Endothelial cell of umbilical vein (primary cell): ENCODE measurements at regions not wholly inside any gene's neighbourhood (a gene's known extent, or its start where the extent isn't known, plus 50 kb on each side); places are given as distances from the start of the nearest gene placed in this dataset.

Experiments
- BruUV-seq: library from RNA; stranded (reverse); fragments of 400-500 nt; replicated peaks from 2 replicates; lab custom pipeline; 2021; lab: Mats Ljungman, UMichigan
- CTCF ChIA-PET: fragments of 300-600, 350-600 bp; sonication (Branson Sonifier 250); formaldehyde crosslinking; loops from one replicate; lab custom pipeline; 2021; ENCODE audit warnings: antibody characterized with exemption, inconsistent platforms; lab: Charles Lee
- POLR2A ChIA-PET: fragments of 300-600, 350-600 bp; sonication (Branson Sonifier 250); formaldehyde crosslinking; loops from one replicate; lab custom pipeline; 2021; ENCODE audit warnings: antibody characterized with exemption, inconsistent platforms; lab: Charles Lee
- DNase-seq: peaks from one replicate; pipeline ENCODE4 v3.0.0-alpha.2; 2011; ENCODE audit warnings: low read depth, low spot score
- FAIRE-seq: peaks from 2 replicates; lab custom pipeline; 2011; peaks lifted over from hg19 to GRCh38; lab: Jason Lieb, UNC
- H2AFZ ChIP-seq: 2 replicates; pipeline ENCODE4 v1.6.0; 2012; ENCODE audit warnings: low read depth, low read length, control low read depth, inconsistent platforms
- H3K27ac ChIP-seq: 2 replicates; pipeline ENCODE4 v1.5.1; 2011; ENCODE audit warnings: low read depth, mild to moderate bottlenecking, control low read depth, low read length, moderate library complexity; ENCODE audit not compliant: insufficient read depth
- H3K27me3 ChIP-seq, 2 experiments: 2 replicates each; pipeline versions ENCODE4 v1.6.0 to v1.6.1; 2011; ENCODE audit warnings: low read length in 2 of 2, mixed read lengths in 1 of 2; ENCODE audit not compliant: control insufficient read depth in 2 of 2, insufficient read depth in 2 of 2
- H3K36me3 ChIP-seq, 2 experiments: 2 replicates in 1 of 2; 3 replicates in 1 of 2; pipeline ENCODE4 v1.5.1; 2011; ENCODE audit warnings: low read length in 2 of 2, mild to moderate bottlenecking in 1 of 2, moderate library complexity in 1 of 2; ENCODE audit not compliant: control insufficient read depth in 2 of 2, insufficient read depth in 2 of 2; ENCODE audit errors: extremely low read depth in 1 of 2
- H3K4me1 ChIP-seq: 3 replicates; pipeline ENCODE4 v1.5.1; 2011; ENCODE audit warnings: mild to moderate bottlenecking, low read length; ENCODE audit not compliant: control insufficient read depth, insufficient read depth; ENCODE audit errors: extremely low read depth
- H3K4me2 ChIP-seq: 2 replicates; pipeline ENCODE4 v1.6.1; 2011; ENCODE audit warnings: low read length, control low read depth, mixed read lengths; ENCODE audit not compliant: insufficient read depth
- H3K4me3 ChIP-seq, 3 experiments: fragments of 200-600 bp in 1 of 3; sonication (generic), shearing (Covaris generic) in 1 of 3; replicated peaks in 1 of 3; 2 replicates each; pipeline ENCODE4 v1.5.1; 2011 to 2016; ENCODE audit warnings: control low read depth in 3 of 3, low read length in 3 of 3, mild to moderate bottlenecking in 2 of 3, inconsistent platforms in 1 of 3, low read depth in 1 of 3, moderate library complexity in 1 of 3; ENCODE audit not compliant: insufficient read depth in 1 of 3
- H3K79me2 ChIP-seq: 2 replicates; pipeline ENCODE4 v1.6.0; 2012; ENCODE audit warnings: low read length, inconsistent platforms; ENCODE audit not compliant: control insufficient read depth, insufficient read depth
- H3K9ac ChIP-seq: replicated peaks from 2 replicates; pipeline ENCODE3; 2011; ENCODE audit warnings: low read length, control low read depth; ENCODE audit not compliant: insufficient read depth; ENCODE audit errors: extremely low read depth
- H3K9me1 ChIP-seq: replicated peaks from 3 replicates; pipeline ENCODE4 v1.6.0; 2011; ENCODE audit warnings: mild to moderate bottlenecking, low read length; ENCODE audit not compliant: control insufficient read depth, insufficient read depth; ENCODE audit errors: extremely low read depth
- H3K9me3 ChIP-seq: replicated peaks from 2 replicates; pipeline ENCODE4 v1.5.1; 2012; ENCODE audit warnings: low read length, inconsistent platforms; ENCODE audit not compliant: control insufficient read depth, insufficient read depth
- H4K20me1 ChIP-seq: replicated peaks from 2 replicates; pipeline ENCODE3; 2011; ENCODE audit warnings: mild to moderate bottlenecking, low read length; ENCODE audit not compliant: control insufficient read depth, insufficient read depth; ENCODE audit errors: extremely low read depth
- CTCF ChIP-seq, 2 donors: IDR thresholded peaks; 1 replicate in 1 of 2; 2 replicates in 1 of 2; pipeline ENCODE4 v1.5.1; 2011; ENCODE audit warnings: low read length in 2 of 2, mild to moderate bottlenecking in 2 of 2, moderate library complexity in 2 of 2, control low read depth in 1 of 2, inconsistent platforms in 1 of 2, low read depth in 1 of 2; ENCODE audit not compliant: insufficient read depth in 1 of 2; ENCODE audit errors: extremely low read depth in 1 of 2
- EZH2 ChIP-seq: IDR thresholded peaks from 2 replicates; pipeline ENCODE4 v1.6.1; 2012; ENCODE audit warnings: borderline replicate concordance, low read depth, mild to moderate bottlenecking, moderate library complexity, low read length, inconsistent platforms; ENCODE audit not compliant: severe bottlenecking
- FOS ChIP-seq: IDR thresholded peaks from 2 replicates; pipeline ENCODE4 v1.6.1; 2011; ENCODE audit warnings: mild to moderate bottlenecking, low read length, moderate library complexity, borderline replicate concordance; ENCODE audit not compliant: insufficient read depth
- GATA2 ChIP-seq: IDR thresholded peaks from 2 replicates; pipeline ENCODE4 v1.7.0; 2011; ENCODE audit warnings: low read depth, mild to moderate bottlenecking, moderate library complexity, mixed read lengths, low read length; ENCODE audit not compliant: insufficient read length, insufficient read depth
- JUN ChIP-seq: IDR thresholded peaks from 2 replicates; pipeline ENCODE4 v1.6.1; 2011; ENCODE audit warnings: borderline replicate concordance, low read depth; ENCODE audit not compliant: insufficient read length, insufficient read depth
- MAX ChIP-seq: IDR thresholded peaks from 2 replicates; pipeline ENCODE4 v1.6.1; 2011; ENCODE audit not compliant: insufficient read depth, insufficient read length
- MYC ChIP-seq: IDR thresholded peaks from one replicate; pipeline ENCODE4 v1.6.1; 2011; ENCODE audit warnings: mild to moderate bottlenecking, low read depth, low read length
- POLR2A ChIP-seq: IDR thresholded peaks from 2 replicates; pipeline ENCODE4 v1.6.1; 2012; ENCODE audit warnings: low read depth, mild to moderate bottlenecking, control low read depth, low read length
- POLR2AphosphoS5 ChIP-seq: IDR thresholded peaks from 2 replicates; pipeline ENCODE4 v1.6.1; 2012; ENCODE audit warnings: low read depth, mild to moderate bottlenecking, control low read depth, low read length, moderate library complexity; ENCODE audit not compliant: insufficient read depth
- dilution Hi-C: fragments of 300-500 bp; cut with MboI; formaldehyde crosslinking; loops from one replicate; pipeline ENCODE4 v1.15.0; 2019; ENCODE audit warnings: low sequenced_read_pairs; ENCODE audit not compliant: extremely low pct_ligation_motif_present
- intact Hi-C: fragments of 100-400 bp; cut with micrococcal nuclease; formaldehyde crosslinking; loops from one replicate; pipeline ENCODE4 v1.10.0; 2022

DNA sequence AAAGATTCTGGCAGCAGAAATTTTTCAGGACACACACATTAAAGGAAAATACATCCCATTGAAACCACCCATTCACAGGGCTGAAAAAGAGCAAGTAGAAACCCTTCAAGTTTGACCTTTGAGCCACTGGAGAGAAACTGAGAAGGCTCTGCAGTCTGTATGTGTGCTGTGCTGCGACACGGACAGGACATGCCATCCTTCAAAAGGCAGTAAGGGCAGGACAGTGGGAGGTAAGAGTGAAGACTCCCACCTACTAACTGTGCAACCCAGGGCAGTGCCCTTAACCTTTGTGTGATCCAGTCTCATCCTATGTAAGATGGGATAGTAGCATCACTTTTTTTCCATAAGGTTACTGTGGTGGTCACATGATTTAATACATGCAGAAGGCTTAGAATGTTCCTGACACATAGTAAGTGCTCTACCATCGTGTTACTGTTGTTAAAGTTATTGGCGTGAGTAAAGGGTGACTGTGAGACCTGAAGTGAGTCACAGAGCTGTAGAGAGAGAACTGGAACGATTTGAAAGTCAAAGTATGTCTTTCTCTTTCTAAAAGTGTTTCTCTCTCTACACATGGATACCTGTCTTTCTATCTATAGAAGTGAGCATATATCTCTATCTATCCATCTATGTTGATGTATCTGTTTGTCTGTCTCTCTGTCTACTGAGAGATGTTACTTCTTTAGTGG is 153.7 kb upstream of the OLIG3 start:
- H3K36me3 ChIP-seq, result no peaks in the 10 kb centered on the region
- CTCF ChIA-PET, result no interaction called here
- intact Hi-C loops, result no loop called here
- H3K4me2 ChIP-seq, result no peak overlapping the region
- no peak for FAIRE-seq
- dilution Hi-C loops, result no loop called here
- TF ChIP-seq POLR2AphosphoS5 (no peak), MAX (no peak)
- POLR2A ChIA-PET, result no interaction called here
- no peaks in the 10 kb centered on the region for H4K20me1 ChIP-seq
- H2AFZ ChIP-seq, result no peak overlapping the region
- H3K4me1 ChIP-seq, result no peaks in the 10 kb centered on the region
- H3K27ac ChIP-seq, result no peak overlapping the region
- H3K27me3 ChIP-seq, result no peaks in the 10 kb centered on the region
- DNase-seq, result no peak
- H3K9me1 ChIP-seq, result no peaks in the 10 kb centered on the region
- no TSS peak for BruUV-seq
- H3K79me2 ChIP-seq, result no peaks in the 10 kb centered on the region
- no peak overlapping the region for H3K4me3 ChIP-seq
- no peak overlapping the region for H3K9ac ChIP-seq
- no peaks in the 10 kb centered on the region for H3K9me3 ChIP-seq

DNA sequence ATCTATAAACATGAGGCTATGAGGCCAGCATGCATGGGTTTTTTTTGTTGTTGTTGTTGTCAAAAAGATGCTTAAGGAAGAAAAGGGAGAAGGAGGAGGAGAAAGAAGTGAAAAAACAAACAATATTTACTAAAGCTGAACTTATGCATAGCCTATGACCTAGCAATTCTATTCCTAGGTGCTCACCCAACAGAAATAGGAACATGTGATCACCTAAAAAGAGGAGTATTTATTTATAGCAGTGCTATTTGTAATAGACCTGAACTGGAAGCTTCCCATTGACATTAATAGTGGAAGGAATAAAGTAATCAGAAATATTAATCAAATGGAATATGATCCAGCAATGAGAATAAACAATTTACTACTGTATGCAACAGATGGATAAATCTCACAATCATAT is 156.5 kb upstream of the OLIG3 start:
- intact Hi-C loops (no loop called here), dilution Hi-C loops (no loop called here)
- Histone ChIP-seq H3K27me3 (no peaks in the 10 kb centered on the region), H3K4me1 (no peaks in the 10 kb centered on the region), H3K9ac (no peak overlapping the region), H3K4me3 (no peak overlapping the region), H3K4me2 (no peak overlapping the region), H3K79me2 (no peaks in the 10 kb centered on the region), H3K9me3 (no peaks in the 10 kb centered on the region), H2AFZ (no peak overlapping the region), H3K36me3 (no peaks in the 10 kb centered on the region), H4K20me1 (no peaks in the 10 kb centered on the region), H3K9me1 (no peaks in the 10 kb centered on the region), H3K27ac (no peak overlapping the region)
- FAIRE-seq (no peak), DNase-seq (no peak)
- ChIA-PET POLR2A (no interaction called here), CTCF (interaction anchor here (2.0 kb wide), 1 partner anchor 10 kb away, joined by 7 read pairs; no protein-coding TSS in a partner anchor)
- BruUV-seq, result no TSS peak
- TF ChIP-seq MAX (no peak), JUN (no peak), CTCF (IDR thresholded peaks at IDR 0.05; ENCODE audit: extremely low read depth in 1 of 2, insufficient read depth in 1 of 2, low read depth in 1 of 2, low read length in 2 of 2) (no peak), EZH2 (no peak), GATA2 (no peak), MYC (no peak), POLR2A (no peak), POLR2AphosphoS5 (no peak), FOS (no peak)
